ENCODE measurements at regions not wholly inside any gene's neighbourhood (a gene's known extent, or its start where the extent isn't known, plus 50 kb on each side); places are given as distances from the start of the nearest gene placed in this dataset.

DNA sequence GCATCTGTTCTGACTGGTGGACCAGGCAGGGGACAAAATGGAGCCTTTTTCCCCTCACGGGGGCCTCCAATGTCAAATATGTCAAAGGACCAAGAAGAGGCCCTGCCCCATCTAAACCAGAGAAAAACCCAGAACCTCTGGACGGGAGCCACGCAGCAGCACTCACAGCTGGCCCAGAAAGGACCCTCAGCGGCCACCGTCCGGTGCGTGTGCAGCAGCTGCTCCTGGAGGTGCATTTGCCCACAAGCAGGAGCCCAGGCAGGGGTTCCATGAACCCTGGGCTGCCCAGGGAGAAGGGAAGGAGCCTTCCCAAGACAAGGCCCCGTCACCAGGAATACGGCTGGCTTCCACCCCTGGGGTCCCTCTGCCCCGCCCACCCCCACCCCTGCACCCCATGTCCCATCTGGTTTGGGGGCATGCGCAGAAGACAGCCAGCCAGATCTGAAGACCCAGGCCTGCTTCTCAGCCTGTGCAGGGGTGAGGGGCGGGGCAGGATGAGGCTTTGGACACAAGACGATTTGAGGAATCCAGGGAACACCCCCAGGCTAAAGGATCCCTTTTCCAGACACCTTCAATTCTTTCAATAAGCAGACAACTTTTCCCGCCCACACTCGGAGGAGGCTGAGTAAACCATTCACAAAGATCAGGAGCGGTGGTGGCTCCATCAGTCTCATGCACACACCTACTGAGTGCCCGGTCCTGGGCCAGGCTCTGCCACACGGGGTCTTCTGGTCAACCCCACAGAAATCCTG, 423.1 kb downstream of the SHANK2 start:
- Histone ChIP-seq H3K4me2 (no peak overlapping the region), H3K27me3 (ENCODE audit: insufficient read depth) (no peaks in the 10 kb centered on the region), H3K9me2 (ENCODE audit: insufficient read depth) (no peaks in the 10 kb centered on the region), H3K79me2 (replicated peaks; ENCODE audit: insufficient read depth) (no peaks in the 10 kb centered on the region), H3K4me3 (no peak overlapping the region), H3K27ac (ENCODE audit: low read depth) (no peak overlapping the region), H2AFZ (no peak overlapping the region), H4K20me1 (replicated peaks; ENCODE audit: insufficient read depth) (no peaks in the 10 kb centered on the region; the same call in 1 of the 2 replicates), H3F3A (replicated peaks; ENCODE audit: low read depth) (no peaks in the 10 kb centered on the region), H3K36me3 (ENCODE audit: insufficient read depth) (no peaks in the 10 kb centered on the region), H3K4me1 (ENCODE audit: insufficient read depth) (peaks cover 5% of the 10 kb centered on the region; the same call in 1 of the 2 replicates)
- no peak overlapping the region for H3K4me3 Mint-ChIP-seq
- no peak for DNase-seq (ENCODE audit: low spot score)
- no peak for ATAC-seq
- H3K36me3 Mint-ChIP-seq (ENCODE audit: low read depth), result no peaks in the 10 kb centered on the region
- H3K9me3 Mint-ChIP-seq, result no peaks in the 10 kb centered on the region
- H3K4me1 Mint-ChIP-seq, result peaks cover 61% of the 10 kb centered on the region
- peaks cover 28% of the 10 kb centered on the region for H3K27me3 Mint-ChIP-seq (ENCODE audit: insufficient read depth, low read depth, poor library complexity)
- H3K27ac Mint-ChIP-seq, result no peak overlapping the region
- TF ChIP-seq CREB1 (CRISPR knock-in tag; IDR thresholded peaks at IDR 0.05; ENCODE audit: low read depth) (no peak), JUNB (IDR thresholded peaks at IDR 0.05; ENCODE audit: unreplicated experiment) (no peak), REST (IDR thresholded peaks at IDR 0.05; ENCODE audit: unreplicated experiment) (no peak)
- TF ChIP-seq, protein P1, sequence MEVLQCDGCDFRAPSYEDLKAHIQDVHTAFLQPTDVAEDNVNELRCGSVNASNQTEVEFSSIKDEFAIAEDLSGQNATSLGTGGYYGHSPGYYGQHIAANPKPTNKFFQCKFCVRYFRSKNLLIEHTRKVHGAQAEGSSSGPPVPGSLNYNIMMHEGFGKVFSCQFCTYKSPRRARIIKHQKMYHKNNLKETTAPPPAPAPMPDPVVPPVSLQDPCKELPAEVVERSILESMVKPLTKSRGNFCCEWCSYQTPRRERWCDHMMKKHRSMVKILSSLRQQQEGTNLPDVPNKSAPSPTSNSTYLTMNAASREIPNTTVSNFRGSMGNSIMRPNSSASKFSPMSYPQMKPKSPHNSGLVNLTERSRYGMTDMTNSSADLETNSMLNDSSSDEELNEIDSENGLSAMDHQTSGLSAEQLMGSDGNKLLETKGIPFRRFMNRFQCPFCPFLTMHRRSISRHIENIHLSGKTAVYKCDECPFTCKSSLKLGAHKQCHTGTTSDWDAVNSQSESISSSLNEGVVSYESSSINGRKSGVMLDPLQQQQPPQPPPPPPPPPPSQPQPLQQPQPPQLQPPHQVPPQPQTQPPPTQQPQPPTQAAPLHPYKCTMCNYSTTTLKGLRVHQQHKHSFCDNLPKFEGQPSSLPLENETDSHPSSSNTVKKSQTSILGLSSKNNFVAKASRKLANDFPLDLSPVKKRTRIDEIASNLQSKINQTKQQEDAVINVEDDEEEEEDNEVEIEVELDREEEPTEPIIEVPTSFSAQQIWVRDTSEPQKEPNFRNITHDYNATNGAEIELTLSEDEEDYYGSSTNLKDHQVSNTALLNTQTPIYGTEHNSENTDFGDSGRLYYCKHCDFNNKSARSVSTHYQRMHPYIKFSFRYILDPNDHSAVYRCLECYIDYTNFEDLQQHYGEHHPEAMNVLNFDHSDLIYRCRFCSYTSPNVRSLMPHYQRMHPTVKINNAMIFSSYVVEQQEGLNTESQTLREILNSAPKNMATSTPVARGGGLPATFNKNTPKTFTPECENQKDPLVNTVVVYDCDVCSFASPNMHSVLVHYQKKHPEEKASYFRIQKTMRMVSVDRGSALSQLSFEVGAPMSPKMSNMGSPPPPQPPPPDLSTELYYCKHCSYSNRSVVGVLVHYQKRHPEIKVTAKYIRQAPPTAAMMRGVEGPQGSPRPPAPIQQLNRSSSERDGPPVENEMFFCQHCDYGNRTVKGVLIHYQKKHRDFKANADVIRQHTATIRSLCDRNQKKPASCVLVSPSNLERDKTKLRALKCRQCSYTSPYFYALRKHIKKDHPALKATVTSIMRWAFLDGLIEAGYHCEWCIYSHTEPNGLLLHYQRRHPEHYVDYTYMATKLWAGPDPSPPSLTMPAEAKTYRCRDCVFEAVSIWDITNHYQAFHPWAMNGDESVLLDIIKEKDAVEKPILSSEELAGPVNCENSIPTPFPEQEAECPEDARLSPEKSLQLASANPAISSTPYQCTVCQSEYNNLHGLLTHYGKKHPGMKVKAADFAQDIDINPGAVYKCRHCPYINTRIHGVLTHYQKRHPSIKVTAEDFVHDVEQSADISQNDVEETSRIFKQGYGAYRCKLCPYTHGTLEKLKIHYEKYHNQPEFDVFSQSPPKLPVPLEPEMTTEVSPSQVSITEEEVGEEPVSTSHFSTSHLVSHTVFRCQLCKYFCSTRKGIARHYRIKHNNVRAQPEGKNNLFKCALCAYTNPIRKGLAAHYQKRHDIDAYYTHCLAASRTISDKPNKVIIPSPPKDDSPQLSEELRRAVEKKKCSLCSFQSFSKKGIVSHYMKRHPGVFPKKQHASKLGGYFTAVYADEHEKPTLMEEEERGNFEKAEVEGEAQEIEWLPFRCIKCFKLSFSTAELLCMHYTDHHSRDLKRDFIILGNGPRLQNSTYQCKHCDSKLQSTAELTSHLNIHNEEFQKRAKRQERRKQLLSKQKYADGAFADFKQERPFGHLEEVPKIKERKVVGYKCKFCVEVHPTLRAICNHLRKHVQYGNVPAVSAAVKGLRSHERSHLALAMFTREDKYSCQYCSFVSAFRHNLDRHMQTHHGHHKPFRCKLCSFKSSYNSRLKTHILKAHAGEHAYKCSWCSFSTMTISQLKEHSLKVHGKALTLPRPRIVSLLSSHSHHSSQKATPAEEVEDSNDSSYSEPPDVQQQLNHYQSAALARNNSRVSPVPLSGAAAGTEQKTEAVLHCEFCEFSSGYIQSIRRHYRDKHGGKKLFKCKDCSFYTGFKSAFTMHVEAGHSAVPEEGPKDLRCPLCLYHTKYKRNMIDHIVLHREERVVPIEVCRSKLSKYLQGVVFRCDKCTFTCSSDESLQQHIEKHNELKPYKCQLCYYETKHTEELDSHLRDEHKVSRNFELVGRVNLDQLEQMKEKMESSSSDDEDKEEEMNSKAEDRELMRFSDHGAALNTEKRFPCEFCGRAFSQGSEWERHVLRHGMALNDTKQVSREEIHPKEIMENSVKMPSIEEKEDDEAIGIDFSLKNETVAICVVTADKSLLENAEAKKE (CRISPR knock-in tag; IDR thresholded peaks at IDR 0.05), result no peak

Measured in GM23338 (cell line).